Stomach (tissue), 8 donors: ENCODE measurements at regions not wholly inside any gene's neighbourhood (a gene's known extent, or its start where the extent isn't known, plus 50 kb on each side); places are given as distances from the start of the nearest gene placed in this dataset.

Source experiments
- DNase-seq, 2 donors: peaks; one replicate each; pipeline versions ENCODE4 v3.0.0 to v3.0.0-alpha.2; 2013 to 2019
- H3K27ac ChIP-seq, 5 donors: fragments of 200-600 bp in 4 of 5; sonication (generic) in 4 of 5; one replicate each; pipeline ENCODE4 v1.5.1; 2013 to 2019; ENCODE audit warnings: mild to moderate bottlenecking in 1 of 5, moderate library complexity in 1 of 5
- H3K27me3 ChIP-seq, 3 donors: fragments of 200-600 bp; sonication (generic); one replicate each; pipeline ENCODE4 v1.5.1; 2017 to 2019; ENCODE audit warnings: mixed run types in 1 of 3
- H3K36me3 ChIP-seq, 4 donors: fragments of 200-600 bp; sonication (generic); 1 replicate in 3 of 4; 2 replicates in 1 of 4; pipeline ENCODE4 v1.5.1; 2016 to 2019
- H3K4me1 ChIP-seq, 4 donors: fragments of 200-600 bp; sonication (generic); one replicate each; pipeline ENCODE4 v1.5.1; 2016 to 2019
- H3K4me3 ChIP-seq, 4 donors: fragments of 200-600 bp; sonication (generic) in 3 of 4; one replicate each; pipeline ENCODE4 v1.5.1; 2016 to 2019; ENCODE audit warnings: mild to moderate bottlenecking in 1 of 4
- H3K9me3 ChIP-seq, 4 donors: fragments of 200-600 bp; sonication (generic); one replicate each; pipeline ENCODE4 v1.5.1; 2016 to 2019
- CTCF ChIP-seq, 7 experiments: fragments of 450-650 bp in 4 of 7; fragments of 200-600 bp in 3 of 7; sonication (generic) in 3 of 7; IDR thresholded peaks; one replicate each; pipeline ENCODE4 v1.5.1; 2016 to 2019; ENCODE audit warnings: antibody characterized with exemption in 7 of 7, control low read depth in 2 of 7, mild to moderate bottlenecking in 1 of 7
- EP300 ChIP-seq: sonication (generic); formaldehyde crosslinking; IDR thresholded peaks from one replicate; pipeline ENCODE4 v1.6.1; 2017; ENCODE audit warnings: antibody characterized with exemption
- POLR2A ChIP-seq, 4 donors: fragments of 450-650 bp; IDR thresholded peaks; one replicate each; pipeline ENCODE4 v1.6.1; 2016; ENCODE audit warnings: antibody characterized with exemption in 4 of 4, control low read depth in 2 of 4, mild to moderate bottlenecking in 1 of 4, moderate library complexity in 1 of 4
- POLR2AphosphoS5 ChIP-seq, 3 donors: sonication (generic); formaldehyde crosslinking; IDR thresholded peaks; one replicate each; pipeline ENCODE4 v1.6.1; 2016; ENCODE audit warnings: antibody characterized with exemption in 3 of 3
- WGBS, 5 donors: extraction: QIAGEN DNeasy Blood & Tissue Kit in 3 of 5; methylation state at CpG; one replicate each; pipeline versions ENCODE4 v1.1.5 to v1.1.7; 2013 to 2018; 5-methylcytosine and 5-hydroxymethylcytosine counted together
- intact Hi-C: fragments of 100-400 bp; cut with DNase I; formaldehyde crosslinking; loops from one replicate; pipeline ENCODE4 v1.15.1; 2023; ENCODE audit warnings: low total_unique reads
- donor health status: healthy with polysubstance abuse.
- donor health status: Bipolar disorder and iron deficiency.
- donor health status: healthy.

GRCh38 chr19:28128341-28128740, 1084.6 kb downstream of the UQCRFS1 start:
- no peak for TF ChIP-seq CTCF (IDR thresholded peaks at IDR 0.05)
- WGBS, 5 donors = 76 to 87% (median 86%) methylated on average over 4 of the region's 4 CpGs
- no peak for DNase-seq

GRCh38 chr19:28126135-28126898, 1086.6 kb downstream of the UQCRFS1 start:
- H3K4me3 ChIP-seq = no peak overlapping the region
- no peak for TF ChIP-seq CTCF (IDR thresholded peaks at IDR 0.05)
- no peak for TF ChIP-seq POLR2AphosphoS5 (IDR thresholded peaks at IDR 0.05)
- TF ChIP-seq POLR2A (IDR thresholded peaks at IDR 0.05) = no peak
- TF ChIP-seq EP300 = no peak
- no peaks in the 10 kb centered on the region for H3K27me3 ChIP-seq
- WGBS, 5 donors = 40 to 76% (median 57%) methylated on average over 2 of the region's 2 CpGs
- no peak overlapping the region for H3K27ac ChIP-seq
- no peaks in the 10 kb centered on the region for H3K36me3 ChIP-seq
- H3K9me3 ChIP-seq = peaks cover 0 to 9% (median 0%) of the 10 kb centered on the region in 4 donors
- intact Hi-C loops = no loop called here
- peak in 1 of 2 donors; percentile 23 for DNase-seq
- no peaks in the 10 kb centered on the region for H3K4me1 ChIP-seq

More at GRCh38 chr19:28128341-28128740, 1084.6 kb downstream of the UQCRFS1 start:
- no peaks in the 10 kb centered on the region for H3K27me3 ChIP-seq
- H3K9me3 ChIP-seq = peaks cover 0 to 9% (median 0%) of the 10 kb centered on the region in 4 donors
- intact Hi-C loops = no loop called here
- H3K27ac ChIP-seq = no peak overlapping the region
- H3K36me3 ChIP-seq = no peaks in the 10 kb centered on the region
- no peak overlapping the region for H3K4me3 ChIP-seq
- no peaks in the 10 kb centered on the region for H3K4me1 ChIP-seq

- H3K27ac ChIP-seq = no peak overlapping the region
- TF ChIP-seq POLR2A (IDR thresholded peaks at IDR 0.05) (no peak), CTCF (IDR thresholded peaks at IDR 0.05) (no peak), EP300 (no peak), POLR2AphosphoS5 (IDR thresholded peaks at IDR 0.05) (no peak)
- H3K9me3 ChIP-seq = peaks cover 0 to 9% (median 0%) of the 10 kb centered on the region in 4 donors
- intact Hi-C loops = no loop called here
- H3K36me3 ChIP-seq = no peaks in the 10 kb centered on the region
- no peaks in the 10 kb centered on the region for H3K27me3 ChIP-seq
- no peaks in the 10 kb centered on the region for H3K4me1 ChIP-seq
- WGBS, 5 donors = 82 to 90% (median 88%) methylated on average over 5 of the region's 5 CpGs
- no peak overlapping the region for H3K4me3 ChIP-seq
- DNase-seq = no peak
These were observed 1090.2 kb downstream of the UQCRFS1 start for GRCh38 chr19:28122734-28123133.

- no peaks in the 10 kb centered on the region for H3K4me1 ChIP-seq
- H3K36me3 ChIP-seq = no peaks in the 10 kb centered on the region
- TF ChIP-seq POLR2AphosphoS5 (IDR thresholded peaks at IDR 0.05) = no peak
- TF ChIP-seq EP300 = no peak
- TF ChIP-seq CTCF (IDR thresholded peaks at IDR 0.05) = no peak
- TF ChIP-seq POLR2A (IDR thresholded peaks at IDR 0.05) = no peak
- no peak overlapping the region for H3K4me3 ChIP-seq
- no peaks in the 10 kb centered on the region for H3K27me3 ChIP-seq
- no peak overlapping the region for H3K27ac ChIP-seq
- 53 to 61% (median 58%) methylated on average over 5 of the region's 5 CpGs for WGBS, 5 donors
- intact Hi-C loops = no loop called here
- DNase-seq = peak in 1 of 2 donors; percentile 8
- H3K9me3 ChIP-seq = no peaks in the 10 kb centered on the region
These were observed 1094.7 kb downstream of the UQCRFS1 start for GRCh38 chr19:28118235-28118634.
